HUES6 (cell line): ENCODE measurements at regions not wholly inside any gene's neighbourhood (a gene's known extent, or its start where the extent isn't known, plus 50 kb on each side); places are given as distances from the start of the nearest gene placed in this dataset.

Source experiments
- H3K27ac ChIP-seq: 2 replicates; pipeline ENCODE4 v1.7.0; 2013; ENCODE audit warnings: low read depth, mild to moderate bottlenecking, low read length, inconsistent platforms
- H3K27me3 ChIP-seq: 2 replicates; pipeline ENCODE4 v1.6.1; 2013; ENCODE audit warnings: low read length; ENCODE audit not compliant: control insufficient read depth, insufficient read depth
- H3K36me3 ChIP-seq: 2 replicates; pipeline ENCODE4 v1.6.1; 2013; ENCODE audit warnings: low read length; ENCODE audit not compliant: control insufficient read depth, insufficient read depth
- H3K4me1 ChIP-seq: 2 replicates; pipeline ENCODE4 v1.6.1; 2013; ENCODE audit warnings: low read length; ENCODE audit not compliant: control insufficient read depth, insufficient read depth
- H3K4me3 ChIP-seq: 2 replicates; pipeline ENCODE4 v1.5.1; 2013; ENCODE audit warnings: low read depth, low read length
- H3K9ac ChIP-seq: one replicate; pipeline ENCODE4 v1.6.1; 2013; ENCODE audit warnings: mild to moderate bottlenecking, low read length
- H3K9me3 ChIP-seq: 2 replicates; pipeline ENCODE4 v1.6.1; 2013; ENCODE audit warnings: low read depth, low read length; ENCODE audit not compliant: control insufficient read depth, insufficient read depth

DNA sequence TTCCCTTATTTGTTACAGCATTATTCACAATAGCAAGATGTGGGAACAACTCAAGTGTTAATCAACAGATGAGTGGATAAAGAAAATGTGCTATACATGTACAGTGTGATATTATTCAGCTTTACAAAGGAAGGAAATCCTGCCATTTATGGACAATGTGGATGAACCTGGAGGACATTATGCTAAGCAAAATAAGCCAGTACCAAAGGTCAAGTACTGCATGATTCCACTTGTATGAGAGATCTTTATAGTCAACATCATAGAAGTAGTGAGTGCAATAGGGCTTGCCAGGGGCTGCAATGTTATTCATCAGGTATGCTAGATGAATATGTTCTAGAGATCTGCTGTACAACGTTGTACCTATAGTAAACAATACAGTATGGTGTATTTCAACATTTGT, 138.5 kb upstream of the AGR3 start:
- Histone ChIP-seq H3K9ac (no peak overlapping the region), H3K27ac (no peak overlapping the region), H3K9me3 (no peaks in the 10 kb centered on the region), H3K4me3 (no peak overlapping the region), H3K36me3 (no peaks in the 10 kb centered on the region), H3K4me1 (no peaks in the 10 kb centered on the region), H3K27me3 (no peaks in the 10 kb centered on the region)

DNA sequence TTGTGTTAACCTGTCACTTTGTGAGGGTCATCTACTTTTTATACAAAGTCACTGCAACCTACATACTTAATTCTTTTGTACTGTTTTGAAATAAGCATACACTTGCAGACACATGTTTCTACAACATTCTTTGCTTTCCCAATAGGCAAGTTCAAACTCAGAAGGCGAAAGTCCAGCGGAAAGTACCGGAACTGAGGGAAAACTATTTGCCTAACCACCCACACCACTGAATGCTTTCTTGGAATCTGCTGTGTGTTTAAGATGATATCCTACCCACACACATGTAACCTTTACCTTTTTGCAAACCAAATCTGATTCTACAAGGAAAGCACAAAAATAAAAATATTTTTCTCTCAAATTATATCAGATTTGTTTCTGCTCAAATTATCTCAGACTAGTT, 139.4 kb upstream of the AGR3 start:
- no peaks in the 10 kb centered on the region for H3K36me3 ChIP-seq
- H3K9me3 ChIP-seq: no peaks in the 10 kb centered on the region
- no peaks in the 10 kb centered on the region for H3K4me1 ChIP-seq
- no peaks in the 10 kb centered on the region for H3K27me3 ChIP-seq
- no peak overlapping the region for H3K4me3 ChIP-seq
- H3K27ac ChIP-seq: no peak overlapping the region
- H3K9ac ChIP-seq: no peak overlapping the region

DNA sequence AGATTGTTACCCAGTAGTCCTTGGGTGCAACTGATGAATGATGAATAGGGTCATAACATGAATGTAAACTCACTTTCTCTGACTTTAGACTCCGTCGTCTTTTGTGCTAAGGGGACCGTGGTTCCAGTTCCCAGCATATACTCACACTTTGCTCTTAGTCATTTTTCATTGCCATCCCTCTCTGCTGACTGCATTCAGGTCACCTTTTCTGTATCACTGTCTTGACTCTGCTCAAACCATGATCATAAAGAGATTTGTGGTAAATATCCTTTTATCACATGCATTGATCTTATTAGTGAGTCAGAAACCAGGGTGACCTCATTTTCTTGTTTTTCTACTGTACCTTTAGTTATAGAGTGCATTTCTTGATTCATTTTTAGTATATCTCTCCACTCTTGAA, 141.1 kb upstream of the AGR3 start:
- Histone ChIP-seq H3K4me1 (no peaks in the 10 kb centered on the region), H3K27ac (no peak overlapping the region), H3K36me3 (no peaks in the 10 kb centered on the region), H3K9ac (no peak overlapping the region), H3K27me3 (no peaks in the 10 kb centered on the region), H3K4me3 (no peak overlapping the region), H3K9me3 (no peaks in the 10 kb centered on the region)

- Histone ChIP-seq H3K27me3 (no peaks in the 10 kb centered on the region), H3K4me3 (no peak overlapping the region), H3K9me3 (no peaks in the 10 kb centered on the region), H3K36me3 (no peaks in the 10 kb centered on the region), H3K27ac (no peak overlapping the region), H3K4me1 (no peaks in the 10 kb centered on the region), H3K9ac (no peak overlapping the region)
Measured at GRCh38 chr7:17026269-17026668, 144.5 kb upstream of the AGR3 start.

GRCh38 chr7:17027143-17027788, 145.5 kb upstream of the AGR3 start:
- Histone ChIP-seq H3K27ac (no peak overlapping the region), H3K9ac (no peak overlapping the region), H3K4me1 (no peaks in the 10 kb centered on the region), H3K27me3 (no peaks in the 10 kb centered on the region), H3K9me3 (no peaks in the 10 kb centered on the region), H3K4me3 (no peak overlapping the region), H3K36me3 (no peaks in the 10 kb centered on the region)

- no peaks in the 10 kb centered on the region for H3K9me3 ChIP-seq
- no peak overlapping the region for H3K4me3 ChIP-seq
- H3K27me3 ChIP-seq: no peaks in the 10 kb centered on the region
- no peak overlapping the region for H3K27ac ChIP-seq
- H3K9ac ChIP-seq: no peak overlapping the region
- H3K4me1 ChIP-seq: no peaks in the 10 kb centered on the region
- no peaks in the 10 kb centered on the region for H3K36me3 ChIP-seq
Measured at GRCh38 chr7:17027789-17028152, 146.0 kb upstream of the AGR3 start.

GRCh38 chr7:17029150-17029549, 147.4 kb upstream of the AGR3 start:
- H3K9ac ChIP-seq: no peak overlapping the region
- H3K36me3 ChIP-seq: no peaks in the 10 kb centered on the region
- H3K4me3 ChIP-seq: no peak overlapping the region
- no peaks in the 10 kb centered on the region for H3K4me1 ChIP-seq
- no peaks in the 10 kb centered on the region for H3K27me3 ChIP-seq
- H3K27ac ChIP-seq: no peak overlapping the region
- H3K9me3 ChIP-seq: no peaks in the 10 kb centered on the region

DNA sequence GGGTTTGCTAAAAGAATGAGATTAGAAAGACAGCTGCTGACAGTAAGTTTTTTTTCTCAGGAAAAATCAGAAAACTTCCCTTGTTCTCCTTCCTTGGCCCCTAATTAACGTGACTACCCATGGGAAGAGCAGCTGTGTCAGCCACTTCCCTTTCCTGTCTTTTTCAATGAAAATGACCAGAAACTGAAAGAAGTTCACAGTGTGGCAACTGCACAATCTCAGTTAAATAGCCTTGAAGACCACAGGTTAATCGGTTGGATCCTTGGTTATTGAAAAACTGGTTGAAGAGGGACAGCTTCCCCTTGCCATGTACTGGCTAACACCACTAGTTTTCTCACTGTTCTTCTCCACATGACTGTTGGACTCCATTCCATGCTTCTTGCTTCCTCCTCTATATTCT, 148.8 kb upstream of the AGR3 start:
- Histone ChIP-seq H3K27me3 (no peaks in the 10 kb centered on the region), H3K4me1 (no peaks in the 10 kb centered on the region), H3K4me3 (no peak overlapping the region), H3K27ac (no peak overlapping the region), H3K9me3 (no peaks in the 10 kb centered on the region), H3K9ac (no peak overlapping the region), H3K36me3 (no peaks in the 10 kb centered on the region)

DNA sequence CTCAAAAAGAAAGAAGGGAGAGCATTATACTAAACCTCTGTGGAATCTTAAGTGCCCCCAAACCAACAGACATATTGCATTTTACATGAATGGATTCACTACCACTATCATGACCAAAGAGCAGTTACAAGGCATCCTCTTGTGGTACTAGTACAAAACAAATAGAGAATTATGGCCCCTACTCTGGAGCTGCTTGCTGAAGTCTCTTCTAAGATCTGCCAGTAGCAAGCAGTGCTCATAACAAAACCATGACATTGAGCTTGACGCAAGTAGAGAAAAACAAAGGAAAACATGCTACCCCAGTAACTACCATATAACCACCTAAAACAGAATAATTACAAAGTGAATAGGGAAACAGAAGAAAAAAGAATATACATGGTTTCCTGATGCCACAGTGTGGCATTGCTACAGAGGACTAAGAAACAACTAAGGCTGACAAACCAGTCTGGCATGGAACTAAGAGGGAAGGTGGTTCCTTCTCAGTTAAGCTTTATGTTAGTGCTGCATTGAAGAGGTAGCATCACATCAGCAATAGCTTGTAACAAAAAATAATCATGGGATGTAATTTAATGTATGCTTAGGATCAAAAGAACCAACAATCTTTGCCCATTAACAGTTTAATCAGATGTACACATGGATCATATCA, 150.2 kb upstream of the AGR3 start:
- H3K27me3 ChIP-seq: no peaks in the 10 kb centered on the region
- no peaks in the 10 kb centered on the region for H3K4me1 ChIP-seq
- H3K4me3 ChIP-seq: no peak overlapping the region
- H3K9me3 ChIP-seq: no peaks in the 10 kb centered on the region
- no peaks in the 10 kb centered on the region for H3K36me3 ChIP-seq
- H3K9ac ChIP-seq: no peak overlapping the region
- no peak overlapping the region for H3K27ac ChIP-seq

GRCh38 chr7:17033245-17033644, 151.5 kb upstream of the AGR3 start:
- H3K9me3 ChIP-seq: no peaks in the 10 kb centered on the region
- no peaks in the 10 kb centered on the region for H3K36me3 ChIP-seq
- no peak overlapping the region for H3K9ac ChIP-seq
- no peak overlapping the region for H3K27ac ChIP-seq
- no peaks in the 10 kb centered on the region for H3K4me1 ChIP-seq
- H3K27me3 ChIP-seq: no peaks in the 10 kb centered on the region
- H3K4me3 ChIP-seq: no peak overlapping the region

GRCh38 chr7:17036584-17036983, 154.8 kb upstream of the AGR3 start:
- no peaks in the 10 kb centered on the region for H3K36me3 ChIP-seq
- H3K4me3 ChIP-seq: no peak overlapping the region
- H3K27ac ChIP-seq: no peak overlapping the region
- no peak overlapping the region for H3K9ac ChIP-seq
- H3K9me3 ChIP-seq: no peaks in the 10 kb centered on the region
- peaks cover 4% of the 10 kb centered on the region; the same call in 1 of the 2 replicates for H3K4me1 ChIP-seq
- no peaks in the 10 kb centered on the region for H3K27me3 ChIP-seq
